ENCODE measurements at regions not wholly inside any gene's neighbourhood (a gene's known extent, or its start where the extent isn't known, plus 50 kb on each side); places are given as distances from the start of the nearest gene placed in this dataset.

DNA sequence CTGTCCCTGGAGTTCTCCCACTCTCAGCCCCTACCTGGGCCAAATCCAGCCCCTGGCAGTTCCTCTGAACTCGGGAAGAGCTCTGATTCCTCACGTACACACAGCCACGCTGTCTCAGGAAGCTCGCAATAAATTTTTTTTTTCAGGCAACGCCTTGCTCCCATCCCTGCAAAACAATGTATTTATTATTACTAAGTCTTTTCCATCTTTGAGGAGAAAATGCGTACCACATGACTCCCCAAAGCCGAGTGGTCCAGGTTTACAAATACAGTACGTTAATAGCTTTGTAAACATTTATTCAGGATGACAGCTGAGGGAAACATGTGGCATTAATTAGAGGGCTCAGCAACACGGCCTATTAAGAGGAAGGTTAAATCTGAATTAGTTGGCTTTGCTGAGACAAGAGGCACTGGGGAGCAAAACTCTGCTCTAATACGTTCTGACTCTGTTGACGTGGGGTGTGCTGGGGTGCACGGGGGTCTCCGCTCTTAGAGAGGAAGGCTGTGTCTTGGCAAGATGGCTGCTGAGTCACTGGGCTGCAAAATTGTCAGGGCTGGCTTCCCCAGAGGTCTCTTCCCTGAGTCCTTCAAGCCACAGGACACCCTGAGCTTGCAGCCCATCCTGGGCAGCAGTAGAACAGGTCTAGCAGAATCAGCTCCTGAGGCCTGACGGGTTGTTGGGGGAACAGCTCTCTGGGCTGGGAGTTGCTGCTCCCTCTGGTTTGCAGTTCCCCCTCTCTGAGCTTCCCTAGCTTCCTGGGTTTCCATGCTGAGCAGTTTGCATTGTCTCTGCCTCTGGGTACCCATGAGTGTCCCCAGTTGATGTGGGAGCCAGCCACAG, 185.2 kb upstream of the TBX3 start:
- H3K4me3 ChIP-seq (replicated peaks in 1 of 2; ENCODE audit: low read depth in 2 of 2, low read length in 2 of 2), result no peak overlapping the region
- TF ChIP-seq, protein P1, sequence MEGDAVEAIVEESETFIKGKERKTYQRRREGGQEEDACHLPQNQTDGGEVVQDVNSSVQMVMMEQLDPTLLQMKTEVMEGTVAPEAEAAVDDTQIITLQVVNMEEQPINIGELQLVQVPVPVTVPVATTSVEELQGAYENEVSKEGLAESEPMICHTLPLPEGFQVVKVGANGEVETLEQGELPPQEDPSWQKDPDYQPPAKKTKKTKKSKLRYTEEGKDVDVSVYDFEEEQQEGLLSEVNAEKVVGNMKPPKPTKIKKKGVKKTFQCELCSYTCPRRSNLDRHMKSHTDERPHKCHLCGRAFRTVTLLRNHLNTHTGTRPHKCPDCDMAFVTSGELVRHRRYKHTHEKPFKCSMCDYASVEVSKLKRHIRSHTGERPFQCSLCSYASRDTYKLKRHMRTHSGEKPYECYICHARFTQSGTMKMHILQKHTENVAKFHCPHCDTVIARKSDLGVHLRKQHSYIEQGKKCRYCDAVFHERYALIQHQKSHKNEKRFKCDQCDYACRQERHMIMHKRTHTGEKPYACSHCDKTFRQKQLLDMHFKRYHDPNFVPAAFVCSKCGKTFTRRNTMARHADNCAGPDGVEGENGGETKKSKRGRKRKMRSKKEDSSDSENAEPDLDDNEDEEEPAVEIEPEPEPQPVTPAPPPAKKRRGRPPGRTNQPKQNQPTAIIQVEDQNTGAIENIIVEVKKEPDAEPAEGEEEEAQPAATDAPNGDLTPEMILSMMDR (IDR thresholded peaks at IDR 0.05; ENCODE audit: low read depth, low read length), result no peak
- peak in 1 of 2 donors; percentile 29 for DNase-seq (ENCODE audit: low read depth in 2 of 2)

DNA sequence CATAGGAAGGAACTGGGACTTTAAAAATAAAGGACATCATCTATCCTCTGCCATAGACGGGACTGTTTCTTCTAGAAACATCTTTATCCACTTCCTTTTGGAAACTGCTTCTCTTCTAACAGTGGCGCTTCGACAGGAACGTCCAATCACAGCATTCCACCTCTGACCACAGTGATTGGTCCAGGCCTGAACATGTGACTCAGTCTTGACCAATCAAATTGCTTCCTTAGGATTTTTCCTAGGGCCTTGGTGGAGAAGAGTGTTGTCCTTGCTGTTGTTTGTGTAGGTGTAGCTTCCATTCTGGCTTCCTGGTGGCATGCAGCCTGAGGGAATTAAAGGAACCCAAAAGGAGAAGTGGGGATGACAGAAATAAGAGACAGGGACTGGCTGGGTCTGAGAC, 182.4 kb upstream of the TBX3 start:
- TF ChIP-seq, protein P1 (IDR thresholded peaks at IDR 0.05; ENCODE audit: low read depth, low read length), result no peak
- H3K4me3 ChIP-seq (replicated peaks in 1 of 2; ENCODE audit: low read depth in 2 of 2, low read length in 2 of 2), result no peak overlapping the region
- no peak for DNase-seq (ENCODE audit: low read depth in 2 of 2)

DNA sequence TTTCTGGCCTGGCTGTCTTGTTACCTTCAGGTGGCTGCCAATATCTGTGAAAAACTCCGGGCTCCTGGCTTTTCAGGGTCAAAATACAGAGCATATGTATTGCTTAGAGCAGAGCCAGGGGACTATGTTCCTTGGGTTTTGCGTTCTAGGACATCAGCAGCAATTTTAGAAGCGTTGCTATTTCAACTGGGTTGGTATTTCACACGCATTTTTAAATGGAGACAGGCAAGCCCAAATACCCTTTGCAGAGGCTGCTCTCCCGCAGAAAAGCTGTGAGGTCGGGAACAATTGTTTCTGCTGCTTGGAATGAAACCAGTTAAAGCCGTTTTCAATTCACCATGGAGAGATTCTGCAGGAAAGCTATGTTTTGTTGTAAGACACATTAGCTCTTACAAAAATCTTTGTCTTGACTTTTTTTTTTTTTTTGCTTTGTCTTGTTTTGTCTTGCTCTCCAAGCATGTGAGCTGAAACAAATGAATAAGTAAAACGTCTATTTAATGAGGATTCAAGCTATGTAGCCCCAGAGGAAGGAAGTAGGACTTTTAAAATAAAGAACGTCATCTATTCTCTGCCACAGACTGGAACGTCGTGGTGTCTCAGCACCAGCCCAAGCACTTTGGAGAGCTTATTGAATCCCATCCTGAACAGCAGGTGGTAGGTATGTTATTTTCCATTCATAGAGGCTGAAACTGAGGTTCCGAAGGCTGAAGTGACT, 181.0 kb upstream of the TBX3 start:
- TF ChIP-seq, protein P1 (IDR thresholded peaks at IDR 0.05; ENCODE audit: low read depth, low read length), result no peak
- no peak for DNase-seq (ENCODE audit: low read depth in 2 of 2)
- no peak overlapping the region for H3K4me3 ChIP-seq (replicated peaks in 1 of 2; ENCODE audit: low read depth in 2 of 2, low read length in 2 of 2)

DNA sequence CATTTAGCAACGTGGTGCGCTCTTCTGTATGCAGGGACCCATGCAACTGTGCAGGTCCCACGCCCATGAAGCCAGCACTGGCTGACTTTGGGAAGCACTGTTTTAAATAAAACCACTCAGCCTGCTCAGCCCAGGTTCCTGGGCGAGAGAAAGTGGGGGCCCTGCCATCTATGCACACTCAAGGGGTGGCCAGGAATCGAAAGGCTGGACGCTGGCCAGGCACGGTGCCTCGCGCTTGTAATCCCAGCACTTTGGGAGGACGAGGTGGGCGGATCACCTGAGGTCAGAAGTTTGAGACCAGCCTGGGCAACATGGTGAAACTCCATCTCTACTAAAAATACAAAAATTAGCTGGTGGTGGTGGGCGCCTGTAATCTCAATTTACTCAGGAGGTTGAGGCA, 179.9 kb upstream of the TBX3 start:
- no peak overlapping the region for H3K4me3 ChIP-seq (replicated peaks in 1 of 2; ENCODE audit: low read depth in 2 of 2, low read length in 2 of 2)
- TF ChIP-seq, protein P1 (IDR thresholded peaks at IDR 0.05; ENCODE audit: low read depth, low read length), result no peak
- no peak for DNase-seq (ENCODE audit: low read depth in 2 of 2)

DNA sequence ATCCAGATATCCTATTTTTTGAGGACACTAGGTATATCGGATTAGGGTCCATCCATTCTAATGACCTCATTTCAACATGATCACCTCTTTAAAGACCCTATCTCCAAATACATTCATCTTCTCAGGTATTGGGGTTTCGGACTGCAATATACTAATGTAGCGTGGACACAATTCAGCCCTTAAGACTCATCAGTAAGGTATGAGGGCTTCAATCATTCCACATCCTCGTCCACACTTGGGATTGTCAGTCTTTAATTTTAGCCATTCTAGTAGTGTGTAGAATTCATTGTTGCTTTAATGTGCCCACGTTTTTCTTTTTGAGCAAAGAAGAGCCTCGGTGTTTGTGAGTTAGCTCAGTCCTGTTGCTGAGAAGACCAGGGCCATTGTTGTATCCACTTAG, 177.0 kb upstream of the TBX3 start:
- no peak overlapping the region for H3K4me3 ChIP-seq (replicated peaks in 1 of 2; ENCODE audit: low read depth in 2 of 2, low read length in 2 of 2)
- TF ChIP-seq, protein P1 (IDR thresholded peaks at IDR 0.05; ENCODE audit: low read depth, low read length), result no peak
- no peak for DNase-seq (ENCODE audit: low read depth in 2 of 2)

DNA sequence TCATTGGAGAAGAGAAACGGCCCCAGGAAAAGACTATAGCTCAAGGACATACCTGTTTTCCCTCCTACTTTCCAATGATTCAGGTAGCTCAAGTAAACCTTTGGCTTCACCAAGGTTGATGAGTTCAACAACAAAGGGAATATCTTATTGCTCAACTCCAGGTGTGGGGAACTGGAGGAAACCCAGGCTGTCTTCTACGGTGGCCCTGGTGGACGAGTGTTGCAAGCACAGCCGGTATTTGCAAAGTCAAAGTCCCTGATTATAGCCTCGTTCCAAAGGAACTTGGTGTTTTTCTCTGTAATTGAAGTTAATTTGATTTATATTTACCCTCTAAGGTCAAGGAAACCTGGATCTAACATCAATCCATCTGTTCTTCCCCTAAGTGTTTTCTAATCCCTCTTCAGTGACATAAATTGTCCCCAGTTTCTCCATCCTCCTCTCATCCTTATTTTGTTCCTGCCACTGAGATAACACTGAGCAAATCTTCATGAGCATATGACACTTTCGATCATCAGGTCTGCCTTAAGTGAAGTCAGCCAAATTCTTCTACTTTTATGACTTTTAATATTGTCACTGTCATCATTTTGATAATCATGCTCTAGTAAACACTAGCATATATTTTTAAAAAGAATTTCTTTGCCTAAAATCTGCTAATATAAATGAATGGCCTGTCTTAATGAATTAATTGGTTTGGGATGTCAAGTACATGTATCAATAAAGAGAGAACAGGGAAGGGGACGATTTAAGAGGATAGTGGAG, 174.6 kb upstream of the TBX3 start:
- TF ChIP-seq, protein P1 (IDR thresholded peaks at IDR 0.05; ENCODE audit: low read depth, low read length), result peak; percentile 31

More for the DNA sequence above, 174.6 kb upstream of the TBX3 start:
- no peak for DNase-seq (ENCODE audit: low read depth in 2 of 2)
- H3K4me3 ChIP-seq (replicated peaks in 1 of 2; ENCODE audit: low read depth in 2 of 2, low read length in 2 of 2), result no peak overlapping the region
